Inflammatory macrophage treated with lipopolysaccharide for 4 hours (primary cell): ENCODE measurements at regions not wholly inside any gene's neighbourhood (a gene's known extent, or its start where the extent isn't known, plus 50 kb on each side); places are given as distances from the start of the nearest gene placed in this dataset.
"Not testable (repeated sequence)": the region's sequence is repeated elsewhere in the genome, so short reads cannot be mapped to it uniquely, and the experiment has no call there.

Source experiments
- DNase-seq: peaks from one replicate; pipeline ENCODE4 v3.0.0-alpha.2; 2020

DNA sequence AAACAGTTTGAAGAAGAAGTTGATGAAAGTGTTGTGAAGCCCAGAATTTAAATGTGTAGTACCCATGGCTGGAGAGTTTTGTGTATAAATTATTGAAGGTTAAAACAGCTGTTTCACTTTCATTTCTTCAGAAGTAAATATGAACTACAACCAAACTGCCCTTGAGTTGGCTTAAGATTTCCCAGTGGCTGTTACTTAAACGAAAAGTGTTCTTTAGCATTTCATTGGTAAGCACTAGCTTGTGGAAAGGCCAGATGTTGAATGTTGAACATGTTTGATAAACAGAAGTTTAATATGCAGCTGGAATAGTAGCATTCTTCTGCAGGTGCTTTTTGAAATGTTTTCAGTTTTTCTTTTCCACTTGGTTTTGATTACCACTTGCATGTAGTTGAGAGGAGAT lies 83.2 kb upstream of the TNRC6B start:
- DNase-seq, result peak; percentile 49

- not testable (repeated sequence) for DNase-seq
These were observed 77.8 kb upstream of the TNRC6B start for GRCh38 chr22:40099887-40100286.

GRCh38 chr22:40105755-40106154 lies 72.0 kb upstream of the TNRC6B start:
- no peak for DNase-seq

DNA sequence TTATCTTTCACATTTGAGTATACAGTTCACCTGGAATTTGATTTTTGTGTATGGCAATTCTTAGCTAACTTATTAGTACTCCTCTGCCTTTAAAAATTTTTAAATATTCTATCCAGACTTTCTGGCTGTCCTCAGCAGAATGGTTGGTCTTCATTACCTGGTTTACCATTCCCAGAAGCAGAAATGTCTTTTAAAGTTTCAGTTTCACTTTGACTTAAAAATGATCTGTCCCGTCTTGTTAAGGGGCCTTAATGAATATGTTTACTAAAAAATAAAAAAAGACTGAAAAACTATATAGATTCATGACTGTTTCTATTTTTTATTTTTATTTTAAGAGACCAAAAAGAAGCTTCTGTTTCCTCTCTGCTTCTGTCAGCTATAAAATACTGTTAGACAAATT lies 70.5 kb upstream of the TNRC6B start:
- DNase-seq, result peak; percentile 60

DNA sequence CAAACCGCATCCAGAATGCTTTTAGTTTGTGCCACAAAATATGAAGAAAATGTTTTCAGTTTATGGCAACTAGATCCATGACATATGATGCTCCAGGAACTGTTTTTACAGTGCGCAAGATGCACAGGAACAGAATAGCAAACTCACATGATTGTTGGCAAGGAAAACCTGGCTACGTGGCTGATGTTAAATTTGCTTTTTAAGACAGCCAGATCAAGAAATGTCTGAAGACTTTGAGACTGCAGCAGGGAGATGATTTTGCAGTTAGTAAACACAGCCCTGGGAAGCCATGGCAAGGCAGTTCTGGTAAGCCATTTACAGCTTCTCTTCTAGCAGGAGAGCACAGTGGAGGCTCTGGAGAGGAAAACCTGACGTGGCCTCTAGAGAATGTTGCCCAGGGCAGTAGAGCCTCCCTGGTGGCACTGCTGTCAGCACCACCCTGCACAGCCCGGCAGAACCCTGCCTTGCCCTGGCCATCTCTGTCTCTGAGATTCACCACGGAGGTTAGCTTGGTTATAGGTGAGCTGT lies 69.8 kb upstream of the TNRC6B start:
- DNase-seq, result no peak

GRCh38 chr22:40108396-40108795 lies 69.3 kb upstream of the TNRC6B start:
- no peak for DNase-seq

DNA sequence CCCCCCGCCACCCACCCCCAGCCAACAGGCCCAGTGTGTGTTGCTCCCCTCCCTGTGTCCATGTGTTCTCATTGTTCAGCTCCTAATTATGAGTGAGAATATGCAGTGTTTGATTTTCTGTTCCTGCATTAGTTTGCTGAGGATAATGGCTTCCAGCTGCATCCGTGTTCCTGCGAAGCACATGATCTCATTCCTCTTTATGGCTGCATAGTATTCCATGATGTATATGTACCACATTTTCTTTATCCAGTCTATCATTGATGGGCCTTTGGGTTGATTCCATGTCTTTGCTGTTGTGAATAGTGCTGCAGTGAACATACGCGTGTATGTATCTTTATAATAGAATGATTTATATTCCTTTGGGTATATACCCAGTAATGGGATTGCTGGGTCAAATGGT lies 68.8 kb upstream of the TNRC6B start:
- not testable (repeated sequence) for DNase-seq

DNA sequence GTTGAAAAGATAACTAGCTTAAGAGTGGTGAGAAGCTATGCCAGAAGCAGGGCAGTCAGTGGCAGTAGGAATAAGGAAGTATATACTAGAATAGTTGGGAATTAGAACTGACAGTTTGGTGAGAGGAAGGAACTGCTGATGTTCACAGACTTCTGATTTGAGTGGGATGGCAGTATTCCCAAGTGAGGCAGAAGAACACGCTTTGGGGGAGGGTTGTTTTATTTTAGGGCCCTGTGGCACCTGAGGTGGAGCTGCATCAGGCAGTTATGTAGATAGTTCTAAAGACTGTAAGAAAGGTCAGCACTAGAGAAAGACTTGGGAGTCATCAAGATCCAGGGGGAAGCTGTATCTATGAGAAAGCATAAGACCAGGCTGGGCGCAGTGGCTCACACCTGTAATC lies 66.3 kb upstream of the TNRC6B start:
- DNase-seq, result no peak

GRCh38 chr22:40112595-40112994 lies 65.1 kb upstream of the TNRC6B start:
- no peak for DNase-seq

DNA sequence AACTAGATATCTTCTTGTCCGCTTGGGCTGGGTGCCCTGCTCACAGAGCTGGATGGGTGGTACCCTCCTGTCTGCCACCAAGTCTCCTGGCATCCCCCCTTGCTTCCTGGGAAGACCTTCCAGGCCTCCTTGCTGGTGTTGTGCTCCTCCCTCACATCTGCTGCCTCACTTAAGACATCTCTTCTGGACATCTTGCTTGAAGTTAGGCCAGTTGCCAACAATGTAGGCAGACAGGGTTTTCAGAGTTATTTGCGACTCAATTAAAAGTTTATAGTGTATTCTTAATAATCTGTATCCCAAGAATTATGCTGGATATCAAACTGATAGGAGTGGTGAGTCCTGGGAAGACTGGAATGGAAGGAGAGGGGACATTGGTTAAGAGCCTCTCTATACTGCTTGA lies 64.0 kb upstream of the TNRC6B start:
- no peak for DNase-seq

DNA sequence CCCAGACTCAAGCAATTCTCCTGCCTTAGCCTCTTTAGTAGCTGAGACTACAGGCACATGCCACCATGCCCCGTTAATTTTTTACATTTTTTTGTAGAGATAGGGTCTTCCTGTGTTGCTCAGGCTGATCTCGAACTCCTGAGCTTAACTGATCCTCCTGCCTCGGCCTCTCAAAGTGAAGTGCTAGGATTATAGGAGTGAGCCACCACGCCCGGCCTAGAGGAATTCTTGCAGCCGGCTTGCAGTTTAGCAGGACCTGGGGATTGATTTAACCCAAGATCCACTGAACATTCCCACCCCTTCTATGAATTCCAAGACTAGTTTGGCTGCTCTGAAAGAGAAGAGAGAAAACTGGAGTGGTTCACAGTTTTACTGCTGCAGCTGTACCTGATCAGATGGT lies 63.3 kb upstream of the TNRC6B start:
- DNase-seq, result no peak

GRCh38 chr22:40116496-40117200 lies 61.1 kb upstream of the TNRC6B start:
- no peak for DNase-seq

DNA sequence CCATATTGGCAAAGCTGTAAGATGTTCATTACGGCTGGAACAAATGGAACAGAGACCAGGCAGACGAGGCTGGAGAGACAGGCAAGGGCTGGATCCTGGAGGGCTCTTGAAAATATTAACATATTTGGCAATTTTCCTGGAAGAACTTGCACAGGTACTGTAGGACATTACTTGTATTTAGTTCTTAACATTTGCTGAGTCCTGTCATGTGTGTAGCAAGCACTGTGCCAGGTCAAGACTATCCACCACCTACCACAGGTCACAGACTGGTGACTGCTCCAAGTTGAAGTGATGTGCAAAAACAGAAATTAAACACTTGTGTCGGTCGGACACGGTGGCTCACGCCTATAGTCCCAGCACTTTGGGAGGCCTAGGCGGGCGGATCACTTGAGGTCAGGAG lies 58.7 kb upstream of the TNRC6B start:
- DNase-seq, result no peak

DNA sequence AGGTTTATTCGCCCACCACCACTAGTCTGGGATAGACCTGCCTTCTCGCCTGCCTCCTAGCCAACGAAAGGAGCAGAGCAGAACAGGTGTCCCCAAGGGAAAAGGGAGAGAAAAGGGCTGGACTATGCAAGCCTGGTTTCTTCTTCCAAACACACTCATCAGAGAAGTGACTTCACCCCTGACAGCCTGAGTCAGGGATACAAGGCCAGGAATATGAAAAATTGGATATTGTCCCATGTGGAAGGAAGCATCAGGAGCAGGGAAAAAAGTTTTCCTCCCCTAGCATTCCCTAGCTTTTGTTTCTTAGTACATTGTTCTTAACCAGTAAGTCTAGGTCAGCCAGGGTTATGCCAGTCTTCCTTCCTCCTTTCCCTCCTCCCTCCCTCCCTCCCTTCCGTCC lies 56.9 kb upstream of the TNRC6B start:
- DNase-seq, result no peak

GRCh38 chr22:40121461-40121860 lies 56.3 kb upstream of the TNRC6B start:
- no peak for DNase-seq

DNA sequence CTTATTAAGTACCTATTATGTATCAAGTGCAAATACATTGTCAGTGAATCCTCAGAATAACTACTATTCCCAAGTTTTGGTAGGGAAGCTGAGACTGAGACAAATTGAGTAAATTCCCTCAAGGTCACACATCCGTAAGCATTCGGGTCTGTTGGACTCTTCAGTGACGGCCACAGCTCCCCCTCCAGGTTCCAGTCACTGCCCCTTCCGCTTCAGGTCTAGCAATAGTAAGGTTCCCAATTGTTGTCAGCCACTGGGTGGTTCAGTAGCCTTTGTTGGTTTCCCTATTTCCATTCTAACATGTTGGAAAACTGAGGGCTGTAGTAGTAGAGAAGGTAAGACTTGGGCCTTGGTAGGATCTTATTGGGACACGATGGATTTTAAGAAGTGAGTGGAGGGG lies 54.9 kb upstream of the TNRC6B start:
- DNase-seq, result no peak

GRCh38 chr22:40123387-40123786 lies 54.3 kb upstream of the TNRC6B start:
- DNase-seq, result no peak
